ENCODE measurements at regions not wholly inside any gene's neighbourhood (a gene's known extent, or its start where the extent isn't known, plus 50 kb on each side); places are given as distances from the start of the nearest gene placed in this dataset.

GRCh38 chr18:73163236-73163635, 295.4 kb upstream of the NETO1 start:
- TF ChIP-seq CTCF (IDR thresholded peaks at IDR 0.05) (no peak), POLR2A (IDR thresholded peaks at IDR 0.05) (no peak), POLR2AphosphoS5 (IDR thresholded peaks at IDR 0.05; ENCODE audit: insufficient read depth in 1 of 2, low read depth in 1 of 2) (no peak)
- intact Hi-C loops (cut with DNase I) = no loop called here
- no peak for DNase-seq (ENCODE audit: extremely low spot score in 2 of 2)
- Histone ChIP-seq H3K36me3 (no peaks in the 10 kb centered on the region), H3K4me1 (no peaks in the 10 kb centered on the region), H3K27me3 (no peaks in the 10 kb centered on the region), H3K9me3 (no peaks in the 10 kb centered on the region), H3K27ac (no peak overlapping the region), H3K4me3 (no peak overlapping the region)

- intact Hi-C loops (cut with DNase I) = no loop called here
- no peak for TF ChIP-seq POLR2AphosphoS5 (IDR thresholded peaks at IDR 0.05; ENCODE audit: insufficient read depth in 1 of 2, low read depth in 1 of 2)
- TF ChIP-seq CTCF (IDR thresholded peaks at IDR 0.05) = no peak
- no peak for TF ChIP-seq POLR2A (IDR thresholded peaks at IDR 0.05)
- DNase-seq (ENCODE audit: extremely low spot score in 2 of 2) = no peak
Measured at GRCh38 chr18:73156117-73156516, 288.3 kb upstream of the NETO1 start.

DNA sequence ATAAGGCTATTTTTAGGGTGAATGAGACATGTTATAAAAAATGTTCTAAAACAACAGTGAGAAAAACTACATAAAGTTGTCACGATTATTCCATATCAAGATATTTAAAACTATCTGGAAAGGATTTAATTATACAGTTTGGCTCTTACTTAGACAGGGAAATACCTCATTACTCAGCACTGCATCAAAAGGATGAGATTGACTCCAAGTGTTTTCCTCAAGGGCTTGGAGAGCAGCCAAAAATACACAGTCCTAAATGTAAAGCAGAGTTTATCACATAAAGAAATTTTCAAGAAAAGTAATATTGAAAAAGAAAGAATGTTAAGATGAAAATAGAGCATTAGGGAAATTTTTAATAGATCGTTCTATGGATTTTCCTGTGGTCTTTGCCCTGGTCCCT, 285.5 kb upstream of the NETO1 start:
- no peak overlapping the region for H3K27ac ChIP-seq
- no peaks in the 10 kb centered on the region for H3K27me3 ChIP-seq
- intact Hi-C loops (cut with DNase I) = no loop called here
- DNase-seq (ENCODE audit: extremely low spot score in 2 of 2) = no peak
- no peaks in the 10 kb centered on the region for H3K4me1 ChIP-seq
- H3K4me3 ChIP-seq = no peak overlapping the region
- TF ChIP-seq POLR2A (IDR thresholded peaks at IDR 0.05) (no peak), POLR2AphosphoS5 (IDR thresholded peaks at IDR 0.05; ENCODE audit: insufficient read depth in 1 of 2, low read depth in 1 of 2) (no peak), CTCF (IDR thresholded peaks at IDR 0.05) (no peak)
- no peaks in the 10 kb centered on the region for H3K36me3 ChIP-seq
- H3K9me3 ChIP-seq = no peaks in the 10 kb centered on the region

More at GRCh38 chr18:73156117-73156516, 288.3 kb upstream of the NETO1 start:
- Histone ChIP-seq H3K36me3 (no peaks in the 10 kb centered on the region), H3K27ac (no peak overlapping the region), H3K4me3 (no peak overlapping the region), H3K4me1 (no peaks in the 10 kb centered on the region), H3K27me3 (no peaks in the 10 kb centered on the region), H3K9me3 (no peaks in the 10 kb centered on the region)

GRCh38 chr18:73151086-73151485, 283.3 kb upstream of the NETO1 start:
- TF ChIP-seq POLR2A (IDR thresholded peaks at IDR 0.05) (no peak), CTCF (IDR thresholded peaks at IDR 0.05) (no peak), POLR2AphosphoS5 (IDR thresholded peaks at IDR 0.05; ENCODE audit: insufficient read depth in 1 of 2, low read depth in 1 of 2) (no peak)
- Histone ChIP-seq H3K27me3 (no peaks in the 10 kb centered on the region), H3K36me3 (no peaks in the 10 kb centered on the region), H3K9me3 (no peaks in the 10 kb centered on the region), H3K27ac (no peak overlapping the region), H3K4me1 (no peaks in the 10 kb centered on the region), H3K4me3 (no peak overlapping the region)
- intact Hi-C loops (cut with DNase I) = no loop called here
- DNase-seq (ENCODE audit: extremely low spot score in 2 of 2) = no peak

DNA sequence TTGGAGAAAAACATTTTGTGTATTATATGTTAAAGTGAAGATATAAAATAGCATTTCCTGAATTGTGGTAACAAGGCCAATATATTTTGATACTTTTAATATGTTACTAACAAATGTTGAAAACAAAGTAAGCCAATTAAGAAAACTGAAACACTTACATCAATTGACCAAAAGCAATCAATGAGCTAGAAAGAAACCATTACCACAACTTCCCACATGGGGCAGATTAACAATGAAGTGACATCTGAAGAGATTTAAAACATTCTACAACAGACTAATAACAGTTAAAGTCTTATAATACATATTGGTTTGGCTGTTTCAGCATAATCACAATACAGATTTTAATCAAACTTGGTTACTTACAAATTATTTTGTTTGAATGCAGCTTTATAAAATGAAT, 282.4 kb upstream of the NETO1 start:
- H3K4me1 ChIP-seq = no peaks in the 10 kb centered on the region
- H3K36me3 ChIP-seq = no peaks in the 10 kb centered on the region
- no peaks in the 10 kb centered on the region for H3K27me3 ChIP-seq
- intact Hi-C loops (cut with DNase I) = no loop called here
- no peaks in the 10 kb centered on the region for H3K9me3 ChIP-seq
- DNase-seq (ENCODE audit: extremely low spot score in 2 of 2) = no peak
- TF ChIP-seq POLR2AphosphoS5 (IDR thresholded peaks at IDR 0.05; ENCODE audit: insufficient read depth in 1 of 2, low read depth in 1 of 2) (no peak), CTCF (IDR thresholded peaks at IDR 0.05) (no peak), POLR2A (IDR thresholded peaks at IDR 0.05) (no peak)
- H3K4me3 ChIP-seq = no peak overlapping the region
- H3K27ac ChIP-seq = no peak overlapping the region

All from vagina (tissue), 2 donors.